VCaP (cell line): ENCODE measurements at regions not wholly inside any gene's neighbourhood (a gene's known extent, or its start where the extent isn't known, plus 50 kb on each side); places are given as distances from the start of the nearest gene placed in this dataset.
"Not testable (repeated sequence)": the region's sequence is repeated elsewhere in the genome, so short reads cannot be mapped to it uniquely, and the experiment has no call there.

Source experiments
- H3K27ac ChIP-seq: fragments of 450-650 bp; 2 replicates; pipeline ENCODE4 v1.5.1; 2017
- TF ChIP-seq, protein P1 (sequence below): fragments of 450-650 bp; conservative IDR thresholded peaks from 2 replicates; pipeline ENCODE4 v1.5.1; 2017; ENCODE audit warnings: mild to moderate bottlenecking, moderate library complexity

DNA sequence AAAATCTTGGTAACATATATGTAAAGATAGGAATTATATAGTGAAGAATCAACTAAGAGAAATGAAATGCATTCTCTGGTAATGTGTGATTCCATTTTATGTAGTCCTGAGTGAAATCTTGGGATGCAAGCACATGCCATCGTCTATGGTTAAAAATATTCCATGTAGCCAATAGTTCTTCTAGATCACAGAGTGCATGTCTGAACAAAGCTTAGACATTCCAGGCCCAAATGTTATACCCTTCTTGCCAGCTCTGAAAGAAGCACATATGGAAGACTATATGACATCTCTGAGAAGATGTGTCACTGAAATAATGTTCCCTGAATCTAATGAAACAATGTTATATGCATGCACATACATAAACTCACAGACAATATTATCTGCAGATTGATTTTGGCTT lies 92.3 kb upstream of the TFPI start:
- TF ChIP-seq, protein P1, sequence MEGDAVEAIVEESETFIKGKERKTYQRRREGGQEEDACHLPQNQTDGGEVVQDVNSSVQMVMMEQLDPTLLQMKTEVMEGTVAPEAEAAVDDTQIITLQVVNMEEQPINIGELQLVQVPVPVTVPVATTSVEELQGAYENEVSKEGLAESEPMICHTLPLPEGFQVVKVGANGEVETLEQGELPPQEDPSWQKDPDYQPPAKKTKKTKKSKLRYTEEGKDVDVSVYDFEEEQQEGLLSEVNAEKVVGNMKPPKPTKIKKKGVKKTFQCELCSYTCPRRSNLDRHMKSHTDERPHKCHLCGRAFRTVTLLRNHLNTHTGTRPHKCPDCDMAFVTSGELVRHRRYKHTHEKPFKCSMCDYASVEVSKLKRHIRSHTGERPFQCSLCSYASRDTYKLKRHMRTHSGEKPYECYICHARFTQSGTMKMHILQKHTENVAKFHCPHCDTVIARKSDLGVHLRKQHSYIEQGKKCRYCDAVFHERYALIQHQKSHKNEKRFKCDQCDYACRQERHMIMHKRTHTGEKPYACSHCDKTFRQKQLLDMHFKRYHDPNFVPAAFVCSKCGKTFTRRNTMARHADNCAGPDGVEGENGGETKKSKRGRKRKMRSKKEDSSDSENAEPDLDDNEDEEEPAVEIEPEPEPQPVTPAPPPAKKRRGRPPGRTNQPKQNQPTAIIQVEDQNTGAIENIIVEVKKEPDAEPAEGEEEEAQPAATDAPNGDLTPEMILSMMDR = no peak

DNA sequence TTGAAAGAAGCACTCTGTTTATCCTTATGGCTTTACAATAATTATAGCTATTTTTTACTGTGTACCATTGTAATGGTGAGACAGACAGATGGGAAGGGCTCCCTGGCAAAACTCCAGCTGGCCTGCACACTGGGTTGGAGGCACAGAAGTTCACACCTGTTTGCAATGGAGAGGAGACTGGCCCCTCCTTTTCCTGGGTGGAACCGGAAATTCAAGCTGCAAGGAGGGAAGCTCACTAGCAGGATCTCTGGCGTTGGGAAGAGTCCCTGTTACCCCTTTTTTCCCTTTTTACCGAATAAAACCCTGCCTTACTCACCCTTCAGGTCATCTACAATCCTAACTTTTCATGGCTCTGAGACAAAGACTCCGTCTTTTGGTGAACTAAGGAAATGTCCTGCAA lies 100.3 kb upstream of the TFPI start:
- TF ChIP-seq, protein P1 = no peak
- H3K27ac ChIP-seq = no peak overlapping the region

More for the DNA sequence above, 92.3 kb upstream of the TFPI start:
- H3K27ac ChIP-seq = no peak overlapping the region

DNA sequence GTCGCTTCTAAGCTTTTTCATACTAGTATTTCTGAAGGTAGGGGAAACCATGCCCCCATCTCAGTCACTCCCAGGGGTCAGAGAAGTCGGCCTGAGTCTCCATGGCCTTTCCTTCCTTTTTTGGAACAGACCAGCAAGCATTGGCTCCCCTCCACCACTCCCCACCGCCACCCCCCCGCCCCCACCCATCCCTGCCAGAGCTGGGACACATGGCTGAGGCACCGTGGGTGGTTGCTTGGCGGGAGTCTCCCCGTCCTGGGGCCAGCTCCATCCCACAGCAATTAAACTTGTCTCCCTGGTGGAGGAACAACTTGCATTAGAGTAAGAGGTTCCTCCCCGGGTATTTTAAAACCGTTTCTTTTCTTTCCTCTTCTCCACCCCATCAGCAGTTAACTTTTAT lies 100.8 kb upstream of the TFPI start:
- TF ChIP-seq, protein P1 = no peak
- no peak overlapping the region for H3K27ac ChIP-seq

DNA sequence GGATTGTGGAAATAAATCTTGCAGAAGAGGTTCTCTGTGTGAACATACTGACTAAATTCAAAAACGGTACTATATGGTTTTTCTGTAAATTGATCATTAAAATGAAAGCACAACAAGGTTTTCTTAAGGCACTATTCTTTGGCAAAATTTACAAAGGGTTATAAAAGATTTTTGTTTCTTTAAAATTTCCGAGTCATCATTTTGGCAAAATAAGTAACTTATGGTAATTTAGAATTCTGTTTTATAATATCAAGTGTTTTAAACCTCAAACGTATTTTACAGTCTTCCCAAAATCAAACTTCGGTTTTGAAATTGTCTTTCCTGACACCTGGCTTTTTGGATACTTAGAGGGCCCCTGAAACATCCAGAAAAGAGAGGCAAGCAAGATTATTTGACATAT lies 101.9 kb upstream of the TFPI start:
- TF ChIP-seq, protein P1 = no peak
- H3K27ac ChIP-seq = no peak overlapping the region

DNA sequence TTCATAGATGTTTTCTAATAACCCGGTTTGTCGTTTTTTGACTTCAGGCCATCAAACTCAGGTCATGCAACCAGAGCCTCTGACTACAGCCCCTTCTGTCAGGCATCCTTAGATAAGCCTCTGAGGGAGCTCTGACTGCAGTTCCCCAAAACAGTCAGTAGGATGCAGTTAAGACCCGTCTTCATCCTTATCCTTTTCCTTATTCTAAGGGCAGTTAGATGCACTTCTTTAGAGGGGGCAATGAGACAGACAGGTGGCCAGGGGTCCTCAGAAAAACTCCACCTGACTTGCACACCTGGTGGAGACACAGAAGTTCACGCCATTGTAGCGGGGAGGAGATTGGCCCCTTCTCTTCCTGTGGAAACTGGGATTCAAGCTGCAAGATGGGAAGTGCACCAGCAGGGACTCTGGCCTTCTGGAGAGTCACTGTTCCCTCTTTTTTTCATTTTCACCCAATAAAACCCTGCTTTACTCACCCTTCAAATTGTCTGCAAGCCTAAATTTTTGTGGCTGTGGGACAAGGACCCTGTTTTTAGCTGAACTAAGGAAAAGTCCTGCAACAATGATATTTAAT lies 104.8 kb upstream of the TFPI start:
- TF ChIP-seq, protein P1 = peak; percentile 58
- H3K27ac ChIP-seq = no peak overlapping the region

DNA sequence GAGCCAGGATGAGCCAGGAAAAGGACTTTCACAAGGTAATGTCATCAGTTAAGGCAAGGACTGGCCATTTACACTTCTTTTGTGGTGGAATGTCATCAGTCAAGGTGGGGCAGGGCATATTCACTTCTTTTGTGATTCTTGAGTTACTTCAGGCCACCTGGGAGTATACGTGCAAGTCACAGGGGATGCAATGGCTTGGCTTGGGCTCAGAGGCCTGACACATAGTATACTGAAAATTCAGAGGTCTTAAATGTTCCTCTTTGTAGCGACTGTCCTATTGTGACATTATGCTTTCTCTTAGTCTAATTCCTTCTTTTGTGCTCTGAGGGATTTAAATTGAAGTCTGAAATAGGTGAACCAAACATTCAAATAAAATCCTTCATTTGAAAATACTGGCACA lies 121.8 kb upstream of the TFPI start:
- H3K27ac ChIP-seq = not testable (repeated sequence)

DNA sequence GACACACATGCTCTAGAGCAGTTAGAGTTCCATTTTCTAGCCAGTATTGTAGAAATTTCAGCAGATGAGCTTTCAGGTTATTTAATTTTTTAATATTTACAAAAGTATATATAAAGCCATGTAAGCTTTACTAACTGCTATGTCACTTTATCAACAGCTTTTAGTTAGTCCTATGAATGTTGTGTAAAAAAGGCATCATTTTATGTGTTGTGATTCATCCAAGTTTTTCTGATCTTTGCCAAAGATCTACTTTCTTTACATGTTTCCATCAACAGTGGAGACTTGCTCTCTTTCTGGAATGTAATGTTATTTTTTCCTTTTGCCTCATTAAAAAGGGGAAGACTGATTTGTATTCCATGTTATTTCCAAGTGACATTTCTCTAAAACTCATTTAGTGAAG lies 125.2 kb upstream of the TFPI start:
- no peak overlapping the region for H3K27ac ChIP-seq
- TF ChIP-seq, protein P1 = no peak

DNA sequence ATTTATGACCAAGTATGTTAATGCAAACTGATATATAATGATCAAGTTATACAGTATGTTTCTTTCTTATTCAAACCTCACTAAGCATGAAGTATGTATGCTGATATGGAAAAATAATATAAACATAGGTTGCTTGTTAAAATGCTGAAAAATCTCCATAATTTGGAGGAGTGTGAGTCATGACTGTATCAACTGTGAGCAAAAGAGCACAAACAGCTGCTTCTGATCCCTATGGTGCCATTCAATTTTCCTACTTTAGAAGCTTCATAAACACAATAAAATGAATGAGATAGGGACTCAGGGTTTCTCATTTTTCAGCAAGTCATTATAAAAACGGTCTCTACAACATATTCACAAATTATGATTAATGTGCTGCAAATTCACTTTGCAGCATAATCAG lies 129.9 kb upstream of the TFPI start:
- H3K27ac ChIP-seq = no peak overlapping the region
- TF ChIP-seq, protein P1 = no peak
